ENCODE measurements at regions not wholly inside any gene's neighbourhood (a gene's known extent, or its start where the extent isn't known, plus 50 kb on each side); places are given as distances from the start of the nearest gene placed in this dataset.

- Histone ChIP-seq H3K4me3 (ENCODE audit: low read length) (no peak overlapping the region), H3K4me1 (ENCODE audit: control insufficient read depth, insufficient read depth, low read length) (no peaks in the 10 kb centered on the region), H3K27me3 (ENCODE audit: control insufficient read depth, insufficient read depth) (no peaks in the 10 kb centered on the region), H3K27ac (ENCODE audit: low read length) (no peak overlapping the region), H3K9me3 (ENCODE audit: control insufficient read depth, low read length) (no peaks in the 10 kb centered on the region)
- DNase-seq, result no peak
- intact Hi-C loops (cut with DNase I), result no loop called here
- no peak for ATAC-seq
These were observed 838.8 kb downstream of the KCNT2 start for GRCh38 chr1:195769461-195769860.

GRCh38 chr1:195768936-195769335 is 839.3 kb downstream of the KCNT2 start:
- H3K4me3 ChIP-seq (ENCODE audit: low read length), result no peak overlapping the region
- intact Hi-C loops (cut with DNase I), result no loop called here
- H3K27ac ChIP-seq (ENCODE audit: low read length), result no peak overlapping the region
- ATAC-seq (no peak), DNase-seq (no peak)
- no peaks in the 10 kb centered on the region for H3K4me1 ChIP-seq (ENCODE audit: control insufficient read depth, insufficient read depth, low read length)
- H3K27me3 ChIP-seq (ENCODE audit: control insufficient read depth, insufficient read depth), result no peaks in the 10 kb centered on the region
- no peaks in the 10 kb centered on the region for H3K9me3 ChIP-seq (ENCODE audit: control insufficient read depth, low read length)

- intact Hi-C loops (cut with DNase I), result no loop called here
- H3K4me1 ChIP-seq (ENCODE audit: control insufficient read depth, insufficient read depth, low read length), result no peaks in the 10 kb centered on the region
- 63% methylated on average over 2 of the region's 2 CpGs for WGBS
- DNase-seq (no peak), ATAC-seq (no peak)
- H3K27ac ChIP-seq (ENCODE audit: low read length), result no peak overlapping the region
- H3K27me3 ChIP-seq (ENCODE audit: control insufficient read depth, insufficient read depth), result no peaks in the 10 kb centered on the region
- H3K4me3 ChIP-seq (ENCODE audit: low read length), result no peak overlapping the region
- no peaks in the 10 kb centered on the region for H3K9me3 ChIP-seq (ENCODE audit: control insufficient read depth, low read length)
These were observed 839.9 kb downstream of the KCNT2 start for GRCh38 chr1:195768377-195768776.

- H3K27me3 ChIP-seq (ENCODE audit: control insufficient read depth, insufficient read depth), result no peaks in the 10 kb centered on the region
- H3K4me3 ChIP-seq (ENCODE audit: low read length), result no peak overlapping the region
- H3K9me3 ChIP-seq (ENCODE audit: control insufficient read depth, low read length), result no peaks in the 10 kb centered on the region
- ATAC-seq, result no peak
- H3K4me1 ChIP-seq (ENCODE audit: control insufficient read depth, insufficient read depth, low read length), result no peaks in the 10 kb centered on the region
- H3K27ac ChIP-seq (ENCODE audit: low read length), result no peak overlapping the region
- intact Hi-C loops (cut with DNase I), result no loop called here
- no peak for DNase-seq
These were observed 841.5 kb downstream of the KCNT2 start for GRCh38 chr1:195766709-195767108.

GRCh38 chr1:195765099-195765498 is 843.1 kb downstream of the KCNT2 start:
- no peak for DNase-seq
- intact Hi-C loops (cut with DNase I), result no loop called here
- H3K27ac ChIP-seq (ENCODE audit: low read length), result no peak overlapping the region
- 94% methylated on average over 1 of the region's 1 CpG for WGBS
- H3K4me1 ChIP-seq (ENCODE audit: control insufficient read depth, insufficient read depth, low read length), result no peaks in the 10 kb centered on the region
- no peaks in the 10 kb centered on the region for H3K9me3 ChIP-seq (ENCODE audit: control insufficient read depth, low read length)
- no peaks in the 10 kb centered on the region for H3K27me3 ChIP-seq (ENCODE audit: control insufficient read depth, insufficient read depth)
- H3K4me3 ChIP-seq (ENCODE audit: low read length), result no peak overlapping the region
- ATAC-seq, result no peak

GRCh38 chr1:195763907-195764374 is 844.3 kb downstream of the KCNT2 start:
- H3K4me1 ChIP-seq (ENCODE audit: control insufficient read depth, insufficient read depth, low read length), result no peaks in the 10 kb centered on the region
- H3K27me3 ChIP-seq (ENCODE audit: control insufficient read depth, insufficient read depth), result no peaks in the 10 kb centered on the region
- no peak for DNase-seq
- H3K9me3 ChIP-seq (ENCODE audit: control insufficient read depth, low read length), result no peaks in the 10 kb centered on the region
- intact Hi-C loops (cut with DNase I), result no loop called here
- H3K4me3 ChIP-seq (ENCODE audit: low read length), result no peak overlapping the region
- H3K27ac ChIP-seq (ENCODE audit: low read length), result no peak overlapping the region
- ATAC-seq, result no peak
- 63% methylated on average over 4 of the region's 4 CpGs for WGBS

- Histone ChIP-seq H3K9me3 (ENCODE audit: control insufficient read depth, low read length) (no peaks in the 10 kb centered on the region), H3K4me3 (ENCODE audit: low read length) (no peak overlapping the region), H3K27ac (ENCODE audit: low read length) (no peak overlapping the region), H3K27me3 (ENCODE audit: control insufficient read depth, insufficient read depth) (no peaks in the 10 kb centered on the region), H3K4me1 (ENCODE audit: control insufficient read depth, insufficient read depth, low read length) (no peaks in the 10 kb centered on the region)
- ATAC-seq (no peak), DNase-seq (peak in 1 of 3 donors; percentile 30)
- intact Hi-C loops (cut with DNase I), result no loop called here
- 89% methylated on average over 22 of the region's 22 CpGs for WGBS
These were observed 844.9 kb downstream of the KCNT2 start for GRCh38 chr1:195763146-195763906.

- no peaks in the 10 kb centered on the region for H3K4me1 ChIP-seq (ENCODE audit: control insufficient read depth, insufficient read depth, low read length)
- H3K27ac ChIP-seq (ENCODE audit: low read length), result no peak overlapping the region
- no peak overlapping the region for H3K4me3 ChIP-seq (ENCODE audit: low read length)
- no peaks in the 10 kb centered on the region for H3K27me3 ChIP-seq (ENCODE audit: control insufficient read depth, insufficient read depth)
- DNase-seq (no peak), ATAC-seq (no peak)
- H3K9me3 ChIP-seq (ENCODE audit: control insufficient read depth, low read length), result no peaks in the 10 kb centered on the region
- intact Hi-C loops (cut with DNase I), result no loop called here
These were observed 847.1 kb downstream of the KCNT2 start for GRCh38 chr1:195761104-195761503.

GRCh38 chr1:195756109-195756508 is 852.1 kb downstream of the KCNT2 start:
- Histone ChIP-seq H3K4me3 (ENCODE audit: low read length) (no peak overlapping the region), H3K4me1 (ENCODE audit: control insufficient read depth, insufficient read depth, low read length) (no peaks in the 10 kb centered on the region), H3K27ac (ENCODE audit: low read length) (no peak overlapping the region), H3K9me3 (ENCODE audit: control insufficient read depth, low read length) (no peaks in the 10 kb centered on the region), H3K27me3 (ENCODE audit: control insufficient read depth, insufficient read depth) (no peaks in the 10 kb centered on the region)
- DNase-seq (no peak), ATAC-seq (no peak)
- intact Hi-C loops (cut with DNase I), result no loop called here

GRCh38 chr1:195754874-195755273 is 853.4 kb downstream of the KCNT2 start:
- H3K9me3 ChIP-seq (ENCODE audit: control insufficient read depth, low read length), result no peaks in the 10 kb centered on the region
- H3K4me1 ChIP-seq (ENCODE audit: control insufficient read depth, insufficient read depth, low read length), result no peaks in the 10 kb centered on the region
- H3K4me3 ChIP-seq (ENCODE audit: low read length), result no peak overlapping the region
- no peak overlapping the region for H3K27ac ChIP-seq (ENCODE audit: low read length)
- DNase-seq, result no peak
- no peak for ATAC-seq
- WGBS, result 58% methylated on average over 1 of the region's 1 CpG
- H3K27me3 ChIP-seq (ENCODE audit: control insufficient read depth, insufficient read depth), result no peaks in the 10 kb centered on the region
- intact Hi-C loops (cut with DNase I), result no loop called here

- no peaks in the 10 kb centered on the region for H3K9me3 ChIP-seq (ENCODE audit: control insufficient read depth, low read length)
- ATAC-seq (no peak), DNase-seq (no peak)
- no peaks in the 10 kb centered on the region for H3K4me1 ChIP-seq (ENCODE audit: control insufficient read depth, insufficient read depth, low read length)
- 70% methylated on average over 4 of the region's 4 CpGs for WGBS
- H3K4me3 ChIP-seq (ENCODE audit: low read length), result no peak overlapping the region
- no peaks in the 10 kb centered on the region for H3K27me3 ChIP-seq (ENCODE audit: control insufficient read depth, insufficient read depth)
- H3K27ac ChIP-seq (ENCODE audit: low read length), result no peak overlapping the region
- intact Hi-C loops (cut with DNase I), result no loop called here
These were observed 853.9 kb downstream of the KCNT2 start for GRCh38 chr1:195754303-195754702.

GRCh38 chr1:195748969-195749368 is 859.3 kb downstream of the KCNT2 start:
- ATAC-seq (no peak), DNase-seq (no peak)
- H3K27me3 ChIP-seq (ENCODE audit: control insufficient read depth, insufficient read depth), result no peaks in the 10 kb centered on the region
- WGBS, result 84% methylated on average over 1 of the region's 1 CpG
- no peaks in the 10 kb centered on the region for H3K9me3 ChIP-seq (ENCODE audit: control insufficient read depth, low read length)
- H3K4me1 ChIP-seq (ENCODE audit: control insufficient read depth, insufficient read depth, low read length), result no peaks in the 10 kb centered on the region
- H3K4me3 ChIP-seq (ENCODE audit: low read length), result no peak overlapping the region
- no peak overlapping the region for H3K27ac ChIP-seq (ENCODE audit: low read length)
- intact Hi-C loops (cut with DNase I), result no loop called here
